ENCODE measurements at regions not wholly inside any gene's neighbourhood (a gene's known extent, or its start where the extent isn't known, plus 50 kb on each side); places are given as distances from the start of the nearest gene placed in this dataset.
"Not testable (repeated sequence)": the region's sequence is repeated elsewhere in the genome, so short reads cannot be mapped to it uniquely, and the experiment has no call there.

- Histone ChIP-seq H3K4me3 (ENCODE audit: low read length) (no peak overlapping the region), H3K27me3 (ENCODE audit: low read length) (no peaks in the 10 kb centered on the region), H3K79me2 (ENCODE audit: low read length) (no peaks in the 10 kb centered on the region), H3K9ac (ENCODE audit: low read length) (no peak overlapping the region), H3K27ac (ENCODE audit: low read length) (no peak overlapping the region), H3K9me3 (ENCODE audit: low read length) (no peaks in the 10 kb centered on the region), H3K36me3 (ENCODE audit: insufficient read depth, low read length) (no peaks in the 10 kb centered on the region), H3K4me2 (ENCODE audit: low read depth, low read length, poor library complexity, severe bottlenecking) (no peak overlapping the region), H3K9me2 (replicated peaks; ENCODE audit: insufficient read depth, low read length) (no peaks in the 10 kb centered on the region), H2AFZ (ENCODE audit: low read length) (no peak overlapping the region), H3K4me1 (ENCODE audit: low read length) (no peaks in the 10 kb centered on the region), H4K20me1 (ENCODE audit: insufficient read depth, low read depth, low read length) (no peaks in the 10 kb centered on the region)
- DNase-seq, result no peak
Observed at GRCh38 chr6:140445474-140446004, 1071.1 kb upstream of the CITED2 start.

GRCh38 chr6:140443112-140443511 lies 1068.7 kb upstream of the CITED2 start:
- not testable (repeated sequence) for H3K4me1 ChIP-seq (ENCODE audit: low read length); DNase-seq; H3K4me2 ChIP-seq (ENCODE audit: low read depth, low read length, poor library complexity, severe bottlenecking); H3K36me3 ChIP-seq (ENCODE audit: insufficient read depth, low read length); H4K20me1 ChIP-seq (ENCODE audit: insufficient read depth, low read depth, low read length); H3K9me3 ChIP-seq (ENCODE audit: low read length); H3K9me2 ChIP-seq (replicated peaks; ENCODE audit: insufficient read depth, low read length); H3K4me3 ChIP-seq (ENCODE audit: low read length); H3K9ac ChIP-seq (ENCODE audit: low read length); H3K27me3 ChIP-seq (ENCODE audit: low read length); H2AFZ ChIP-seq (ENCODE audit: low read length); H3K27ac ChIP-seq (ENCODE audit: low read length); H3K79me2 ChIP-seq (ENCODE audit: low read length)

- Histone ChIP-seq H3K79me2 (ENCODE audit: low read length) (no peaks in the 10 kb centered on the region), H3K4me3 (ENCODE audit: low read length) (no peak overlapping the region), H3K4me2 (ENCODE audit: low read depth, low read length, poor library complexity, severe bottlenecking) (no peak overlapping the region)
Observed at GRCh38 chr6:140441256-140441655, 1066.8 kb upstream of the CITED2 start.

GRCh38 chr6:140440223-140440835 lies 1065.9 kb upstream of the CITED2 start:
- no peaks in the 10 kb centered on the region for H3K9me3 ChIP-seq (ENCODE audit: low read length)
- H4K20me1 ChIP-seq (ENCODE audit: insufficient read depth, low read depth, low read length), result no peaks in the 10 kb centered on the region
- no peak overlapping the region for H3K27ac ChIP-seq (ENCODE audit: low read length)
- no peaks in the 10 kb centered on the region for H3K79me2 ChIP-seq (ENCODE audit: low read length)
- no peaks in the 10 kb centered on the region for H3K9me2 ChIP-seq (replicated peaks; ENCODE audit: insufficient read depth, low read length)
- no peak overlapping the region for H3K4me3 ChIP-seq (ENCODE audit: low read length)
- H3K9ac ChIP-seq (ENCODE audit: low read length), result no peak overlapping the region
- H3K4me2 ChIP-seq (ENCODE audit: low read depth, low read length, poor library complexity, severe bottlenecking), result no peak overlapping the region
- no peaks in the 10 kb centered on the region for H3K27me3 ChIP-seq (ENCODE audit: low read length)
- no peak overlapping the region for H2AFZ ChIP-seq (ENCODE audit: low read length)
- no peak for DNase-seq
- H3K36me3 ChIP-seq (ENCODE audit: insufficient read depth, low read length), result no peaks in the 10 kb centered on the region
- no peaks in the 10 kb centered on the region for H3K4me1 ChIP-seq (ENCODE audit: low read length)

More at GRCh38 chr6:140441256-140441655, 1066.8 kb upstream of the CITED2 start:
- Histone ChIP-seq H4K20me1 (ENCODE audit: insufficient read depth, low read depth, low read length) (no peaks in the 10 kb centered on the region), H2AFZ (ENCODE audit: low read length) (no peak overlapping the region), H3K9me2 (replicated peaks; ENCODE audit: insufficient read depth, low read length) (no peaks in the 10 kb centered on the region), H3K9ac (ENCODE audit: low read length) (no peak overlapping the region), H3K36me3 (ENCODE audit: insufficient read depth, low read length) (no peaks in the 10 kb centered on the region), H3K9me3 (ENCODE audit: low read length) (no peaks in the 10 kb centered on the region), H3K27ac (ENCODE audit: low read length) (no peak overlapping the region), H3K4me1 (ENCODE audit: low read length) (no peaks in the 10 kb centered on the region), H3K27me3 (ENCODE audit: low read length) (no peaks in the 10 kb centered on the region)
- peak; percentile 58 for DNase-seq

- H3K27ac ChIP-seq (ENCODE audit: low read length), result no peak overlapping the region
- H3K9me2 ChIP-seq (replicated peaks; ENCODE audit: insufficient read depth, low read length), result no peaks in the 10 kb centered on the region
- H3K9me3 ChIP-seq (ENCODE audit: low read length), result no peaks in the 10 kb centered on the region
- no peaks in the 10 kb centered on the region for H3K79me2 ChIP-seq (ENCODE audit: low read length)
- no peaks in the 10 kb centered on the region for H3K27me3 ChIP-seq (ENCODE audit: low read length)
- DNase-seq, result no peak
- no peak overlapping the region for H3K4me2 ChIP-seq (ENCODE audit: low read depth, low read length, poor library complexity, severe bottlenecking)
- no peaks in the 10 kb centered on the region for H4K20me1 ChIP-seq (ENCODE audit: insufficient read depth, low read depth, low read length)
- no peak overlapping the region for H3K9ac ChIP-seq (ENCODE audit: low read length)
- H3K36me3 ChIP-seq (ENCODE audit: insufficient read depth, low read length), result no peaks in the 10 kb centered on the region
- no peak overlapping the region for H3K4me3 ChIP-seq (ENCODE audit: low read length)
- H3K4me1 ChIP-seq (ENCODE audit: low read length), result no peaks in the 10 kb centered on the region
- H2AFZ ChIP-seq (ENCODE audit: low read length), result no peak overlapping the region
Observed at GRCh38 chr6:140438346-140438735, 1063.9 kb upstream of the CITED2 start.

GRCh38 chr6:140437619-140438345 lies 1063.3 kb upstream of the CITED2 start:
- Histone ChIP-seq H3K9me2 (replicated peaks; ENCODE audit: insufficient read depth, low read length) (no peaks in the 10 kb centered on the region), H3K4me2 (ENCODE audit: low read depth, low read length, poor library complexity, severe bottlenecking) (no peak overlapping the region), H3K4me3 (ENCODE audit: low read length) (no peak overlapping the region), H3K36me3 (ENCODE audit: insufficient read depth, low read length) (no peaks in the 10 kb centered on the region), H3K9ac (ENCODE audit: low read length) (no peak overlapping the region), H3K79me2 (ENCODE audit: low read length) (no peaks in the 10 kb centered on the region), H3K27ac (ENCODE audit: low read length) (no peak overlapping the region), H3K9me3 (ENCODE audit: low read length) (no peaks in the 10 kb centered on the region), H4K20me1 (ENCODE audit: insufficient read depth, low read depth, low read length) (no peaks in the 10 kb centered on the region), H2AFZ (ENCODE audit: low read length) (no peak overlapping the region), H3K27me3 (ENCODE audit: low read length) (no peaks in the 10 kb centered on the region), H3K4me1 (ENCODE audit: low read length) (no peaks in the 10 kb centered on the region)
- DNase-seq, result no peak

- DNase-seq, result no peak
- Histone ChIP-seq H3K27me3 (ENCODE audit: low read length) (no peaks in the 10 kb centered on the region), H3K9me3 (ENCODE audit: low read length) (no peaks in the 10 kb centered on the region), H3K36me3 (ENCODE audit: insufficient read depth, low read length) (no peaks in the 10 kb centered on the region), H2AFZ (ENCODE audit: low read length) (no peak overlapping the region), H3K4me2 (ENCODE audit: low read depth, low read length, poor library complexity, severe bottlenecking) (no peak overlapping the region), H4K20me1 (ENCODE audit: insufficient read depth, low read depth, low read length) (no peaks in the 10 kb centered on the region), H3K27ac (ENCODE audit: low read length) (no peak overlapping the region), H3K4me3 (ENCODE audit: low read length) (no peak overlapping the region), H3K4me1 (ENCODE audit: low read length) (no peaks in the 10 kb centered on the region), H3K79me2 (ENCODE audit: low read length) (no peaks in the 10 kb centered on the region), H3K9me2 (replicated peaks; ENCODE audit: insufficient read depth, low read length) (no peaks in the 10 kb centered on the region), H3K9ac (ENCODE audit: low read length) (no peak overlapping the region)
Observed at GRCh38 chr6:140436023-140436811, 1061.8 kb upstream of the CITED2 start.

GRCh38 chr6:140434761-140435160 lies 1060.3 kb upstream of the CITED2 start:
- Histone ChIP-seq H3K27ac (ENCODE audit: low read length) (no peak overlapping the region), H2AFZ (ENCODE audit: low read length) (no peak overlapping the region), H3K79me2 (ENCODE audit: low read length) (no peaks in the 10 kb centered on the region)

More at GRCh38 chr6:140434761-140435160, 1060.3 kb upstream of the CITED2 start:
- DNase-seq, result no peak
- Histone ChIP-seq H3K9me2 (replicated peaks; ENCODE audit: insufficient read depth, low read length) (no peaks in the 10 kb centered on the region), H3K4me3 (ENCODE audit: low read length) (no peak overlapping the region), H3K4me2 (ENCODE audit: low read depth, low read length, poor library complexity, severe bottlenecking) (no peak overlapping the region), H3K27me3 (ENCODE audit: low read length) (no peaks in the 10 kb centered on the region), H3K9ac (ENCODE audit: low read length) (no peak overlapping the region), H3K36me3 (ENCODE audit: insufficient read depth, low read length) (no peaks in the 10 kb centered on the region), H3K9me3 (ENCODE audit: low read length) (no peaks in the 10 kb centered on the region), H4K20me1 (ENCODE audit: insufficient read depth, low read depth, low read length) (no peaks in the 10 kb centered on the region), H3K4me1 (ENCODE audit: low read length) (no peaks in the 10 kb centered on the region)

All from Karpas-422 (cell line).